RWPE2 (cell line): ENCODE measurements at regions not wholly inside any gene's neighbourhood (a gene's known extent, or its start where the extent isn't known, plus 50 kb on each side); places are given as distances from the start of the nearest gene placed in this dataset.

Experiments
- ATAC-seq: fragments of 200-7000 bp; cut with Tn5 transposase; 3 replicates; pipeline ENCODE4 v1.9.1; 2021; ENCODE audit warnings: low read depth
- DNase-seq: peaks from one replicate; pipeline ENCODE4 v3.0.0-alpha.2; 2020; ENCODE audit warnings: low spot score
- H3K27ac ChIP-seq: fragments of 450-650 bp; 2 replicates; pipeline ENCODE4 v1.5.1; 2017; ENCODE audit warnings: mild to moderate bottlenecking; ENCODE audit not compliant: poor library complexity, severe bottlenecking
- H3K27me3 ChIP-seq: fragments of 250-450 bp; sonication (Bioruptor Pico); 2 replicates; pipeline ENCODE4 v1.5.1; 2021; ENCODE audit warnings: mild to moderate bottlenecking, moderate library complexity; ENCODE audit not compliant: insufficient read depth, poor library complexity, severe bottlenecking
- H3K36me3 ChIP-seq: fragments of 250-450 bp; sonication (Bioruptor Pico); 2 replicates; pipeline ENCODE4 v1.5.1; 2020; ENCODE audit warnings: low read depth, mild to moderate bottlenecking, moderate library complexity
- H3K4me1 ChIP-seq: fragments of 250-450 bp; sonication (Bioruptor Pico); 2 replicates; pipeline ENCODE4 v1.5.1; 2021; ENCODE audit warnings: mild to moderate bottlenecking, moderate library complexity; ENCODE audit not compliant: insufficient read depth, poor library complexity, severe bottlenecking
- H3K4me3 ChIP-seq: fragments of 250-450 bp; sonication (Bioruptor Pico); 2 replicates; pipeline ENCODE4 v1.5.1; 2021; ENCODE audit warnings: mild to moderate bottlenecking, moderate library complexity; ENCODE audit not compliant: severe bottlenecking
- H3K9me3 ChIP-seq: fragments of 250-450 bp; sonication (Bioruptor Pico); 2 replicates; pipeline ENCODE4 v1.5.1; 2021; ENCODE audit warnings: mild to moderate bottlenecking, moderate library complexity; ENCODE audit not compliant: severe bottlenecking
- TF ChIP-seq, protein P1 (sequence below): fragments of 450-650 bp; IDR thresholded peaks from one replicate; pipeline ENCODE4 v1.5.1; 2017; ENCODE audit warnings: mild to moderate bottlenecking, moderate library complexity; ENCODE audit not compliant: poor library complexity, severe bottlenecking

DNA sequence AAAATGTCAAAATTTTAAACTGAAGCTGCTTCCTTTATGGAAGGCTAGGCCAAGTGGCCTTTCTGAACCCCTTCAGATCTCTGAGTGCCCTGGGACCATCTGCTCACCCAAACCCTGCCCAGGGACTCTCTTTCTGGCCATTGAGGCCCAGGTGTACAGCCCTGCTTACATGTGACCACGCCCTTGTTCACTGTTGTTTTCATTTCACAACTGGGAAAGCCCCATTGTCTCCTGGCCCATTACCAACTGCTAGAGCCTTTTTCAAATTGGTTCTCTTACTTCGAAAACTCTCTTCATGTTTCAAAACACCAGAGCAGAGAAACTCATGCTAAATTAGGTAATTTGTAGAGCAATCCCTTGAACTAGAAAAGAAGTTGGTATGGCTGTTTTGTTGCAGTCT, 219.5 kb upstream of the TANK start:
- DNase-seq (no peak), ATAC-seq (0 out of 3 replicates have a peak, but pooled peaks have one; percentile 27)
- TF ChIP-seq, protein P1, sequence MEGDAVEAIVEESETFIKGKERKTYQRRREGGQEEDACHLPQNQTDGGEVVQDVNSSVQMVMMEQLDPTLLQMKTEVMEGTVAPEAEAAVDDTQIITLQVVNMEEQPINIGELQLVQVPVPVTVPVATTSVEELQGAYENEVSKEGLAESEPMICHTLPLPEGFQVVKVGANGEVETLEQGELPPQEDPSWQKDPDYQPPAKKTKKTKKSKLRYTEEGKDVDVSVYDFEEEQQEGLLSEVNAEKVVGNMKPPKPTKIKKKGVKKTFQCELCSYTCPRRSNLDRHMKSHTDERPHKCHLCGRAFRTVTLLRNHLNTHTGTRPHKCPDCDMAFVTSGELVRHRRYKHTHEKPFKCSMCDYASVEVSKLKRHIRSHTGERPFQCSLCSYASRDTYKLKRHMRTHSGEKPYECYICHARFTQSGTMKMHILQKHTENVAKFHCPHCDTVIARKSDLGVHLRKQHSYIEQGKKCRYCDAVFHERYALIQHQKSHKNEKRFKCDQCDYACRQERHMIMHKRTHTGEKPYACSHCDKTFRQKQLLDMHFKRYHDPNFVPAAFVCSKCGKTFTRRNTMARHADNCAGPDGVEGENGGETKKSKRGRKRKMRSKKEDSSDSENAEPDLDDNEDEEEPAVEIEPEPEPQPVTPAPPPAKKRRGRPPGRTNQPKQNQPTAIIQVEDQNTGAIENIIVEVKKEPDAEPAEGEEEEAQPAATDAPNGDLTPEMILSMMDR, result no peak
- no peak overlapping the region for H3K27ac ChIP-seq
- H3K36me3 ChIP-seq, result no peaks in the 10 kb centered on the region
- H3K27me3 ChIP-seq, result no peaks in the 10 kb centered on the region
- H3K9me3 ChIP-seq, result no peaks in the 10 kb centered on the region
- H3K4me3 ChIP-seq, result no peak overlapping the region
- peaks cover 3% of the 10 kb centered on the region for H3K4me1 ChIP-seq

GRCh38 chr2:160941290-160941846, 218.9 kb upstream of the TANK start:
- DNase-seq (no peak), ATAC-seq (no peak)
- Histone ChIP-seq H3K27me3 (no peaks in the 10 kb centered on the region), H3K4me3 (no peak overlapping the region), H3K4me1 (peaks cover 3% of the 10 kb centered on the region), H3K36me3 (no peaks in the 10 kb centered on the region), H3K9me3 (no peaks in the 10 kb centered on the region), H3K27ac (no peak overlapping the region)
- TF ChIP-seq, protein P1, result no peak

DNA sequence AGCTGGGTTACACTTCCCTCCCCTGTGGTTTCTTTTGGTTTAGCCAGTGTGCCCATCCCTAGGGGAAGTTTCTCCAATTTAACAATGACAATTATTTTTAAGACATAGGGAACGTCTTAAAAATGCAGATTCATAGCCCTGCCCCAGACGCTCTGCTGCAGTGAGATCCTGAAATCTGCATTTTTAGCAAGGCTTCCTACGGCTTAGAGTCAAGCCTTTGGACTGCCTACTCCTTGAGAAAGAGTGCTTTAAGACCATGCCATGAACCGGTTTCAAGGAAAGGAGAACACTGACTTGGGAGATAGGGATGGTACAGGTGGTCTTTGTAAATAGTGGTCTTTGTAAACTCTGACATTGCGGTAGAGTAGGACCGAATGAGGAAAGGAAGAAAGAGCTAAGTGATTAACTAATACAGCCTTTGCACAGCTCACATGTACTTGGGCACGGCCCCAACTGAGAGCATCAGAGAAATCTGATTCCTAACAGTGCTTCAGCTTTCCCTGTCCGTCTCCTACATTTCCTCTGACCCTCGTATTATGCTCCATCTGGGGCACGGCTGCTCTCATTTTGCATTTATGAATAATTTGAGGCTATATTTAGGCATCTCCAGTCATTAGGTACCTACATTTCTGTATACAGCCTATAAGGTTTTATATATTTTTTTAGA, 217.6 kb upstream of the TANK start:
- TF ChIP-seq, protein P1, result no peak
- H3K36me3 ChIP-seq, result no peaks in the 10 kb centered on the region
- H3K4me3 ChIP-seq, result no peak overlapping the region
- ATAC-seq (no peak), DNase-seq (no peak)
- H3K27me3 ChIP-seq, result no peaks in the 10 kb centered on the region
- no peak overlapping the region for H3K27ac ChIP-seq
- H3K4me1 ChIP-seq, result peaks cover 3% of the 10 kb centered on the region
- H3K9me3 ChIP-seq, result no peaks in the 10 kb centered on the region

- peaks cover 3% of the 10 kb centered on the region for H3K4me1 ChIP-seq
- DNase-seq (no peak), ATAC-seq (no peak)
- no peak overlapping the region for H3K27ac ChIP-seq
- TF ChIP-seq, protein P1, result no peak
- no peaks in the 10 kb centered on the region for H3K9me3 ChIP-seq
- no peaks in the 10 kb centered on the region for H3K36me3 ChIP-seq
- H3K27me3 ChIP-seq, result no peaks in the 10 kb centered on the region
- no peak overlapping the region for H3K4me3 ChIP-seq
Observed at GRCh38 chr2:160943414-160943813, 216.8 kb upstream of the TANK start.
